ENCODE measurements at regions not wholly inside any gene's neighbourhood (a gene's known extent, or its start where the extent isn't known, plus 50 kb on each side); places are given as distances from the start of the nearest gene placed in this dataset.

- no peak for DNase-seq (ENCODE audit: low read depth in 4 of 4, low spot score in 3 of 4)
Measured at GRCh38 chr5:155068616-155069100, 55.1 kb downstream of the KIF4B start.

- DNase-seq (ENCODE audit: low read depth in 4 of 4, low spot score in 3 of 4), result no peak
Measured at GRCh38 chr5:155069961-155070360, 56.4 kb downstream of the KIF4B start.

- DNase-seq (ENCODE audit: low read depth in 4 of 4, low spot score in 3 of 4), result no peak
Measured at GRCh38 chr5:155070781-155071180, 57.2 kb downstream of the KIF4B start.

GRCh38 chr5:155076379-155076778 lies 62.8 kb downstream of the KIF4B start:
- DNase-seq (ENCODE audit: low read depth in 4 of 4, low spot score in 3 of 4), result no peak

GRCh38 chr5:155079698-155080097 lies 66.1 kb downstream of the KIF4B start:
- DNase-seq (ENCODE audit: low read depth in 4 of 4, low spot score in 3 of 4), result no peak

GRCh38 chr5:155080721-155081120 lies 67.2 kb downstream of the KIF4B start:
- DNase-seq (ENCODE audit: low read depth in 4 of 4, low spot score in 3 of 4), result no peak

GRCh38 chr5:155081618-155082017 lies 68.1 kb downstream of the KIF4B start:
- no peak for DNase-seq (ENCODE audit: low read depth in 4 of 4, low spot score in 3 of 4)

GRCh38 chr5:155082401-155082800 lies 68.8 kb downstream of the KIF4B start:
- no peak for DNase-seq (ENCODE audit: low read depth in 4 of 4, low spot score in 3 of 4)

- no peak for DNase-seq (ENCODE audit: low read depth in 4 of 4, low spot score in 3 of 4)
Measured at GRCh38 chr5:155085282-155085989, 71.9 kb downstream of the KIF4B start.

GRCh38 chr5:155087036-155087435 lies 73.5 kb downstream of the KIF4B start:
- DNase-seq (ENCODE audit: low read depth in 4 of 4, low spot score in 3 of 4), result no peak

- no peak for DNase-seq (ENCODE audit: low read depth in 4 of 4, low spot score in 3 of 4)
Measured at GRCh38 chr5:155088811-155089210, 75.3 kb downstream of the KIF4B start.

GRCh38 chr5:155089643-155090042 lies 76.1 kb downstream of the KIF4B start:
- no peak for DNase-seq (ENCODE audit: low read depth in 4 of 4, low spot score in 3 of 4)

- DNase-seq (ENCODE audit: low read depth in 4 of 4, low spot score in 3 of 4), result no peak
Measured at GRCh38 chr5:155091063-155091648, 77.6 kb downstream of the KIF4B start.

GRCh38 chr5:155091768-155092717 lies 78.5 kb downstream of the KIF4B start:
- DNase-seq (ENCODE audit: low read depth in 4 of 4, low spot score in 3 of 4), result no peak

GRCh38 chr5:155094455-155094854 lies 80.9 kb downstream of the KIF4B start:
- no peak for DNase-seq (ENCODE audit: low read depth in 4 of 4, low spot score in 3 of 4)

GRCh38 chr5:155097995-155098394 lies 84.4 kb downstream of the KIF4B start:
- DNase-seq (ENCODE audit: low read depth in 4 of 4, low spot score in 3 of 4), result no peak

- DNase-seq (ENCODE audit: low read depth in 4 of 4, low spot score in 3 of 4), result no peak
Measured at GRCh38 chr5:155098433-155098832, 84.9 kb downstream of the KIF4B start.

GRCh38 chr5:155101697-155102096 lies 88.1 kb downstream of the KIF4B start:
- DNase-seq (ENCODE audit: low read depth in 4 of 4, low spot score in 3 of 4), result no peak

GRCh38 chr5:155103146-155103545 lies 89.6 kb downstream of the KIF4B start:
- no peak for DNase-seq (ENCODE audit: low read depth in 4 of 4, low spot score in 3 of 4)

GRCh38 chr5:155104441-155104840 lies 90.9 kb downstream of the KIF4B start:
- no peak for DNase-seq (ENCODE audit: low read depth in 4 of 4, low spot score in 3 of 4)

GRCh38 chr5:155106221-155106620 lies 92.7 kb downstream of the KIF4B start:
- DNase-seq (ENCODE audit: low read depth in 4 of 4, low spot score in 3 of 4), result no peak

All from right renal pelvis (tissue), 4 donors.